IMR-90 (cell line): ENCODE measurements at regions not wholly inside any gene's neighbourhood (a gene's known extent, or its start where the extent isn't known, plus 50 kb on each side); places are given as distances from the start of the nearest gene placed in this dataset.

Source experiments
- BHLHE40 ChIP-seq: fragments of 150-350 bp; IDR thresholded peaks from 2 replicates; pipeline ENCODE4 v1.6.1; 2016; ENCODE audit warnings: mild to moderate bottlenecking, low read depth, low read length
- POLR2A ChIP-seq: IDR thresholded peaks from 2 replicates; pipeline ENCODE4 v1.6.1; 2012; ENCODE audit warnings: mild to moderate bottlenecking, low read depth, low read length

DNA sequence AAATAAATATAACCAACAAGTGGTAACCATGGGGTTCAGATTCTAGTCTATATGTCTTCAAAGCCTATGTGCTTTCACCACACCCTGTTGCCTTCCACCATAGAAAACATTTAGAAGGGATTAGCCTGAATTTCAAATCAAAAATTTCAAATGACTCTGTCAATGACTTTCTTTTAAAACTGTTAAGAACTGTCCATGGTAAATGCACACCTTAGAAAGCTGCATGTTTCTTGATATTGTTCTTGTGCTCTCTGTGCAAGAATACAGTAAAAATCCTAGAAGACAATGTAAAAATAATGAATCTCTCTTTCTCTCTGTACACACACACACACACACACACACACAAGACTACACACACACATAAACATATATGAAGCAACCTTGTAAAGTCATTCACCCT, 74.6 kb upstream of the EXOC1L start:
- TF ChIP-seq POLR2A (no peak), BHLHE40 (no peak)
